ENCODE measurements at regions not wholly inside any gene's neighbourhood (a gene's known extent, or its start where the extent isn't known, plus 50 kb on each side); places are given as distances from the start of the nearest gene placed in this dataset.

DNA sequence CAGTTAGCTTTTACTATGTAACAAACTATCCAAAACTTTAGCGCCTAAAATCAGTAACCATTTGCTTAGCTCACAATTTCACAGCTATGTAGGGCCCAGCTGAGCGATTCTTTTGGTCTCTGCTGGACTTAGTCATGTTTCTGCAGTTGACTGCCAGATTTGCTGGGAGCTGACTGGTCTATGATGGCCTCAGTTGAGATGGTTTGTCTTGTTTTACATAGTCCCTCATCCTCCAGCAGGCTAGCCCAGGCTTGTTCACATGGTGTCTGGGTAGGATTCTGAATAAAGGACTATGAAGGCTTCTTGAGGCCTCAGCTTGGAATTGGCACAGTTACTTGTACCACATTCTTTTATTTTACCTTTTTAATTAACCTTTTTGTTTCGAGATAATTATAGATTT lies 247.8 kb upstream of the CHD6 start:
- TF ChIP-seq NR2C2 (CRISPR knock-in tag; IDR thresholded peaks at IDR 0.05; ENCODE audit: borderline replicate concordance) (no peak), MTA3 (CRISPR knock-in tag; IDR thresholded peaks at IDR 0.05) (no peak), CREM (IDR thresholded peaks at IDR 0.05) (no peak), CREM (CRISPR knock-in tag; IDR thresholded peaks at IDR 0.05) (no peak), SP4 (CRISPR knock-in tag; IDR thresholded peaks at IDR 0.05) (no peak), SMYD3 (CRISPR knock-in tag; IDR thresholded peaks at IDR 0.05) (no peak), ZBTB20 (CRISPR knock-in tag; IDR thresholded peaks at IDR 0.05; ENCODE audit: borderline replicate concordance, low read depth) (no peak), ZNF253 (CRISPR knock-in tag; IDR thresholded peaks at IDR 0.05; ENCODE audit: borderline replicate concordance) (no peak), HNRNPH1 (optimal IDR thresholded peaks at IDR 0.05; ENCODE audit: low read depth, low read length) (no peak)
- TF ChIP-seq, protein P1, sequence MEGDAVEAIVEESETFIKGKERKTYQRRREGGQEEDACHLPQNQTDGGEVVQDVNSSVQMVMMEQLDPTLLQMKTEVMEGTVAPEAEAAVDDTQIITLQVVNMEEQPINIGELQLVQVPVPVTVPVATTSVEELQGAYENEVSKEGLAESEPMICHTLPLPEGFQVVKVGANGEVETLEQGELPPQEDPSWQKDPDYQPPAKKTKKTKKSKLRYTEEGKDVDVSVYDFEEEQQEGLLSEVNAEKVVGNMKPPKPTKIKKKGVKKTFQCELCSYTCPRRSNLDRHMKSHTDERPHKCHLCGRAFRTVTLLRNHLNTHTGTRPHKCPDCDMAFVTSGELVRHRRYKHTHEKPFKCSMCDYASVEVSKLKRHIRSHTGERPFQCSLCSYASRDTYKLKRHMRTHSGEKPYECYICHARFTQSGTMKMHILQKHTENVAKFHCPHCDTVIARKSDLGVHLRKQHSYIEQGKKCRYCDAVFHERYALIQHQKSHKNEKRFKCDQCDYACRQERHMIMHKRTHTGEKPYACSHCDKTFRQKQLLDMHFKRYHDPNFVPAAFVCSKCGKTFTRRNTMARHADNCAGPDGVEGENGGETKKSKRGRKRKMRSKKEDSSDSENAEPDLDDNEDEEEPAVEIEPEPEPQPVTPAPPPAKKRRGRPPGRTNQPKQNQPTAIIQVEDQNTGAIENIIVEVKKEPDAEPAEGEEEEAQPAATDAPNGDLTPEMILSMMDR (CRISPR knock-in tag; IDR thresholded peaks at IDR 0.05) = no peak
